OCI-LY1 (cell line): ENCODE measurements at regions not wholly inside any gene's neighbourhood (a gene's known extent, or its start where the extent isn't known, plus 50 kb on each side); places are given as distances from the start of the nearest gene placed in this dataset.

Experiments
- H2AFZ ChIP-seq: fragments of 200-600 bp; sonication (generic), shearing (Covaris generic); 2 replicates; pipeline ENCODE4 v1.6.0; 2014; ENCODE audit warnings: antibody characterized with exemption, mild to moderate bottlenecking, low read length
- H3F3A ChIP-seq: fragments of 200-600 bp; sonication (generic), shearing (Covaris generic); 2 replicates; pipeline ENCODE4 v1.6.0; 2014; ENCODE audit warnings: mild to moderate bottlenecking, antibody characterized with exemption, low read length, moderate library complexity; ENCODE audit not compliant: insufficient read depth
- H3K27ac ChIP-seq: fragments of 200-600 bp; sonication (generic); 2 replicates; pipeline ENCODE4 v1.5.1; 2014; ENCODE audit warnings: low read length, mixed run types, mild to moderate bottlenecking, low read depth; ENCODE audit not compliant: poor library complexity, severe bottlenecking
- H3K27me3 ChIP-seq: fragments of 200-600 bp; sonication (generic); 2 replicates; pipeline ENCODE4 v1.6.0; 2014; ENCODE audit warnings: antibody characterized with exemption, mild to moderate bottlenecking, low read length, moderate library complexity; ENCODE audit not compliant: insufficient read depth
- H3K36me3 ChIP-seq: fragments of 200-600 bp; sonication (generic); 2 replicates; pipeline ENCODE4 v1.6.1; 2014; ENCODE audit warnings: mild to moderate bottlenecking, antibody characterized with exemption, low read length, moderate library complexity, mixed read lengths; ENCODE audit not compliant: insufficient read depth
- H3K4me1 ChIP-seq: fragments of 200-600 bp; sonication (generic); 2 replicates; pipeline ENCODE4 v1.5.1; 2014; ENCODE audit warnings: mild to moderate bottlenecking, low read length, moderate library complexity; ENCODE audit not compliant: insufficient read depth, severe bottlenecking
- H3K4me2 ChIP-seq: fragments of 200-600 bp; sonication (generic), shearing (Covaris generic); 2 replicates; pipeline ENCODE4 v1.6.1; 2014; ENCODE audit warnings: low read length
- H3K4me3 ChIP-seq: fragments of 200-600 bp; sonication (generic); 2 replicates; pipeline ENCODE4 v1.5.1; 2014; ENCODE audit warnings: low read length, low read depth, mild to moderate bottlenecking, mixed read lengths; ENCODE audit not compliant: poor library complexity, severe bottlenecking
- H3K79me2 ChIP-seq: fragments of 200-600 bp; shearing (Covaris generic); 2 replicates; pipeline ENCODE4 v1.6.1; 2016; ENCODE audit warnings: mixed run types, low read length, mixed read lengths; ENCODE audit not compliant: insufficient read depth
- H3K9ac ChIP-seq: fragments of 200-600 bp; sonication (generic), shearing (Covaris generic); 2 replicates; pipeline ENCODE4 v1.6.1; 2014; ENCODE audit warnings: mild to moderate bottlenecking, low read length, mixed read lengths
- H3K9me2 ChIP-seq: fragments of 200-600 bp; sonication (generic), shearing (Covaris generic); 2 replicates; pipeline ENCODE4 v1.6.1; 2014; ENCODE audit warnings: low read depth, mild to moderate bottlenecking, low read length, mixed read lengths
- H3K9me3 ChIP-seq: fragments of 200-600 bp; shearing (Covaris generic); 2 replicates; pipeline ENCODE4 v1.6.1; 2014; ENCODE audit warnings: low read length, mixed read lengths
- H4K20me1 ChIP-seq: fragments of 200-600 bp; sonication (generic), shearing (Covaris generic); 2 replicates; pipeline ENCODE4 v1.6.0; 2016; ENCODE audit warnings: mild to moderate bottlenecking, low read length; ENCODE audit not compliant: insufficient read depth
- CTCF ChIP-seq: fragments of 200-600 bp; sonication (generic), shearing (Covaris generic); IDR thresholded peaks from 2 replicates; pipeline ENCODE4 v1.5.1; 2017; ENCODE audit warnings: mild to moderate bottlenecking, antibody characterized with exemption, low read length, moderate library complexity, mixed read lengths
- EZH2 ChIP-seq: fragments of 200-600 bp; sonication (generic), shearing (Covaris generic); IDR thresholded peaks from 2 replicates; pipeline ENCODE4 v1.8.0; 2017; ENCODE audit warnings: borderline replicate concordance, mixed run types, mild to moderate bottlenecking, antibody characterized with exemption, low read length, moderate library complexity, mixed read lengths

GRCh38 chr2:34110392-34110791 is 511.3 kb upstream of the FAM98A start:
- Histone ChIP-seq H3K4me1 (no peaks in the 10 kb centered on the region), H3K9ac (no peak overlapping the region), H3K36me3 (no peaks in the 10 kb centered on the region), H3K9me3 (no peaks in the 10 kb centered on the region), H4K20me1 (no peaks in the 10 kb centered on the region), H3K4me3 (no peak overlapping the region), H3K27me3 (no peaks in the 10 kb centered on the region), H3K9me2 (no peaks in the 10 kb centered on the region), H3K27ac (no peak overlapping the region), H3K79me2 (no peaks in the 10 kb centered on the region), H3K4me2 (no peak overlapping the region), H3F3A (no peaks in the 10 kb centered on the region), H2AFZ (no peak overlapping the region)
- no peak for TF ChIP-seq EZH2
- no peak for TF ChIP-seq CTCF

GRCh38 chr2:34107811-34108210 is 508.7 kb upstream of the FAM98A start:
- Histone ChIP-seq H3K79me2 (no peaks in the 10 kb centered on the region), H3K4me1 (no peaks in the 10 kb centered on the region), H3K9me2 (no peaks in the 10 kb centered on the region), H3K36me3 (no peaks in the 10 kb centered on the region), H2AFZ (no peak overlapping the region), H3K27me3 (no peaks in the 10 kb centered on the region; the same call in 1 of the 2 replicates), H3K4me2 (no peak overlapping the region), H3K4me3 (no peak overlapping the region), H3K9ac (no peak overlapping the region), H3K9me3 (no peaks in the 10 kb centered on the region), H3F3A (no peaks in the 10 kb centered on the region), H3K27ac (no peak overlapping the region), H4K20me1 (no peaks in the 10 kb centered on the region)
- TF ChIP-seq EZH2 (no peak), CTCF (no peak)

GRCh38 chr2:34105006-34105767 is 506.1 kb upstream of the FAM98A start:
- H3K9ac ChIP-seq, result no peak overlapping the region
- H2AFZ ChIP-seq, result no peak overlapping the region
- H3K4me1 ChIP-seq, result no peaks in the 10 kb centered on the region
- no peaks in the 10 kb centered on the region; the same call in 1 of the 2 replicates for H3K27me3 ChIP-seq
- TF ChIP-seq CTCF (no peak), EZH2 (no peak)
- no peaks in the 10 kb centered on the region for H3K79me2 ChIP-seq
- H4K20me1 ChIP-seq, result no peaks in the 10 kb centered on the region
- H3K9me3 ChIP-seq, result no peaks in the 10 kb centered on the region
- no peaks in the 10 kb centered on the region for H3K9me2 ChIP-seq
- H3K36me3 ChIP-seq, result no peaks in the 10 kb centered on the region
- no peaks in the 10 kb centered on the region for H3F3A ChIP-seq
- H3K4me3 ChIP-seq, result no peak overlapping the region
- no peak overlapping the region for H3K4me2 ChIP-seq
- no peak overlapping the region for H3K27ac ChIP-seq
